GM19438 (cell line): ENCODE measurements at regions not wholly inside any gene's neighbourhood (a gene's known extent, or its start where the extent isn't known, plus 50 kb on each side); places are given as distances from the start of the nearest gene placed in this dataset.

Experiments used
- ATAC-seq: cut with Tn5 transposase; IDR thresholded peaks from one replicate; pipeline ENCODE4 v1.9.1; 2021; ENCODE audit warnings: low read depth; ENCODE audit not compliant: unreplicated experiment

DNA sequence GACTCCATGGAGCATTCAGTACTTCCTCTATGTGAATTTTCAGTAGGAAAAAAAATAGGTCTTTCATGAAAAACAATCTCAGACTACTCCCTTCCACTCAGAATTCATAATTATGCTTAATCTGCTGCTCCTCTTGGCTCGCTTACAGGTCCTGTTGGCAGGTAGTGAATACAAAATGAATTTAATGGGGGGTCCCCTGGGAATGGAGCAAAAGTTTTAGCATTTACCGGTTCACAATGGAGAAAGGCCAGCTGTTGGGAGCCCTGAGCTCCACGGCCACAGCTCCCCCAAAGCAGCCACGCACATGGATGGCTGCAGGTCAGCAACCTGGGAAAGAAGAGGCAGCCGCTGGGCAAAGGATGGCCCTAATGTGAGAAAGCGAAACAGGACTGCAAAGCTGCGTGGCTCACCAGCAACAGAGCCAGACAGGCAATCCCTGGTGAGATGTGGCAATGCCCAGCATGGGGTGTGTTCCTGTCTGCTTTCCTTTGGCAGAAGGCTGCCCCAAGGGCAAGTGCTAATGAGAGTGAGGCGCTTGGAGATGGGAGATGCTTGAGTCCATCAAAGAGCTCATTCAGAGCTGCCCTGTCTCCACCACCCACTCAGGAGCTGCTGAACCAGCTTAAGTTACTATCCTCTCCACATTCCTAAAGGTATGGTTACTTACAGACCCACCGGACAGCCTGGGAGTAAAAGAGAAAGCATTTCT lies 447.4 kb downstream of the EPHA4 start:
- ATAC-seq = no peak

DNA sequence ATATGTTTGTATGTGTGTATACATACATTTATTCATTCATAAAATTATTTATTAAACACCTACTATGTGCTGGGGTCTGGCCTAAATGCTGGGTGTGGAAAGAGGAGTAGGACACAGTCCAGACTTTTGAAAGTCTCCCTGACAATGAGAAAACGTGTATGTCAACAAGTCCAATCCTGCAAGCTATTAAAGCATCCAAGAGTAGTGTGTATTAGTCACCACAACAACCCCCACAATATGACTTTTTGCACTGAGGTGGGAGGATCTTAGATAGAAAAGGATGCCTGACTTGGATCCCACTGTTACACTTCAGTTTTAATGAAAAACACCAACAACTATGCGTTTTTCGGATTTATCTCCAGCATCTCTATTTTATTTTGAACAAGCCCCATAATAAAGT lies 446.4 kb downstream of the EPHA4 start:
- ATAC-seq = no peak

DNA sequence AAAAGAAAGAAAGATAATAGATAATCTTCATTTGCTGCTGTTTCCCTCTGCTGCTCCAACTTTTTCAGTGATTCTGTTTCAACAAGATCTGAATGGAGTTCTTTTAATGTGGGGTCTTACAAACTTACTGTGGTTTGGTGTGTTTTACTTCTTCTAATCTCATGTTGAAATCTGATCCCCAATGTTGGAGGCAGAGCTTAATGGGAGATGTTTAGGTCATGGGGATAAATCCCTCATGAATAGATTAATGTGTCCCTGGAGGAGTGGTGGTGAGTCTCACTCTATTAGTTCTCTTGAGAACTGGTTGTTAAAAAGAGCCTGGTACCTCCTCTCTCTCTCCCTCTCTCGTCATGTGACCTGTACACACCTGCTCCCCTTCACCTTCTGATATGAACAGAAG lies 442.4 kb downstream of the EPHA4 start:
- ATAC-seq = no peak

DNA sequence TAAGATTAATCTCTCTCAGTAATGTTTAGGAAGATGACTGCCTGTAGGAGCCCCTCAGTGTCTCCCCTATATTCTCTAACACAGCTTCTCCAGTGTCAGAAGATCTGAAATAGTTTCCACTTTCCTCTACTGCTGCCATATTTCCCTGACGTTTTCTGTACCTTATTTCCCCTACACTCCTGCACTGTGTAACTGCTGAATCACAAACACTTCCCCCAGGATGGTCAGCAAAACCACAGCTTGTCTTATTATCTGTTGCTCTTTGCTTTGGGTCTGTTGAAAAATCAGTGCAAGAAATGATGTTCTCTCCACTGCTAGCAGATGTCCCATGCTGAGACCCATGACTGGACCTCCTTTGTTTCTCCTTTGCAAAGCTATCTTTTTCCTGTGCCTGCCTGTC lies 441.7 kb downstream of the EPHA4 start:
- no peak for ATAC-seq

GRCh38 chr2:221133941-221134340 lies 438.2 kb downstream of the EPHA4 start:
- no peak for ATAC-seq

DNA sequence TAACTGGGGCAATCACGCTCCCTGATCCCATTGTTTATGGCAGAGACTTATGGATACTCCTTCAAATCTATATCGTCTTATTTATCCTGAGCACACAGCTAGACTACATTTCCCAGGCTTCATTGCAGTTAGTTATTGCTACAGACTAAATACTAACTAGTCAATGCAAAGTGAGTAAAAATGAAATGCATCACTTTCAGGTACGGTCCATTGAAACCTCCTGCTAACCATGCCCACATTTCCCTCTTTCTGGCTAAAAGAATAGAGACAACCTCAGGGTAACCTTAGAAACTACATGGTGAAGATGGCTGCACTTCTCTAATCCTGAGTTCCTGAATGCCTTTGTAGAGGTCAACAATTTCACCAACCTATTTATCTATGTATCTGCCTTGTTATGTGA lies 437.4 kb downstream of the EPHA4 start:
- no peak for ATAC-seq

DNA sequence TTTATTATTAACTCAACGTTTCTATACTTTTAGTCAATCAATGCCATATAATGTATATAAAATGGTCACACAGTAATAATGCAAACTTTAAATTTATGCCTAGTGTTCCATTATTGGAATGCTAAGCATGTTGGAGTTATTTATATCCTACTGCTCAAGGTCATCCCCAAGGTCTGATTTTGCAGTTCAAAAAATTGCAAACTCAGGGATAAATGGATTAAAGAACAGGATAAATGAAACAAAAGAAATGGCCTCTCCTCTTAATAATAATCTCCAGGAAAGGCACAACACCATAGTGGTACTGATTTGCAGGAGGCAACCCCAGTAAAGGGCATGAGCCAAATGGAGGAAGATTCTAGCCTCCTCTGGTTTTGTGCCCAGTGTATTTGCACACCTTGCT lies 436.4 kb downstream of the EPHA4 start:
- no peak for ATAC-seq

- ATAC-seq = no peak
Observed at GRCh38 chr2:221137385-221137784, 434.7 kb downstream of the EPHA4 start.

DNA sequence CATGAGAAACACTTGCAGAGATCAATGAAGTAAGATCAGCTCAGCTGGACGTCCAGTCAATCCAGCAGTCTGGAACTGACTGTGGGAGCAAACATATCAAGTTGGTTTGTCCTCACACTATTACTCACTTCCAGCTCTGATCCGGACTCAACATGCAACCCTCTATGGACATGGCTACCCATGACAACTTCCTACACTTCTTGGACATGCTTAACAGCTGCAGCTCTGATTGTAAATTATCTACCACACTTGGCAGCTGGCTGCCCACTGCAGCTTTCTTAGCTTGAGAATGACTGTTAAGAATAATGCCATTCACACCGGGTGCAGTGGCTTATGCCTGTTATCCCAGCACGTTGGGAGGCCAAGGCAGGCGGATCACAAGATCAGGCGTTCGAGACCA lies 429.8 kb downstream of the EPHA4 start:
- no peak for ATAC-seq

DNA sequence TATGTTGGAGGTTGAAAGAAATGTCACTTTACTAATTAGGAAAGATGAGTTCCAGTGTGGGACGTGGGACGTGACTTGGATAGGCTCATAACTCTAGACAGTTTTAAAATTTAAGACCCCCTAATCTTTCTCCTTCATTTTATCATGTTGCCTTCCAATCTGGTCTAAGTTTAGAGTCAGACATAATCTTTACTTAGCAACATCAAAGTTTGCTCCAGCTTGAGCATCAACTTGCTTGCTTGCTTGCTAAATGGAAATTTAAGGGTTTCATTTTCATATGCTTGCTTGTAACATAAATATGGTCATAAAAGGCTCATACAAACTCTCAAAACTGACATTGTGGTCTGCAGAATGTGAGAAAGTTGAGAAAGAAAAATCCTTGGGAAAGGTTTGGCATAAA lies 428.9 kb downstream of the EPHA4 start:
- no peak for ATAC-seq

DNA sequence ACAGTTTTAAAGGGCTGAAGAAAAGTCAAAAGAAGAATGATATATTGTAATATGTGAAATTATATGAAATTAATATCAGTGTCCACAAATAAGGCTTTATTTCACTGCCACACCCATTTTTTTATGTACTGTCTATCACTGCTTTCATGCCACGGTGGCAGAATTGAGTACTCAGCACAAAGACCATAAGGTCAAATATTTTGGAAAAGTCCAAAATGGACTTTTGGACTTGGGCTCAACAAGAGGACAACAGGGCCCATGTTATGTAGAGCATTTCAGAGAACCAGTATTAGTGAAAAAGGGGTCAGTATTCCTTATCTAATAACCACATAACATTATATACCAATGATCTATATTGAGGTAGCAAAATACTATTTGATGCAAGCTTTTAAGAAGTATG lies 427.2 kb downstream of the EPHA4 start:
- ATAC-seq = no peak

GRCh38 chr2:221145396-221145795 lies 426.7 kb downstream of the EPHA4 start:
- ATAC-seq = no peak

DNA sequence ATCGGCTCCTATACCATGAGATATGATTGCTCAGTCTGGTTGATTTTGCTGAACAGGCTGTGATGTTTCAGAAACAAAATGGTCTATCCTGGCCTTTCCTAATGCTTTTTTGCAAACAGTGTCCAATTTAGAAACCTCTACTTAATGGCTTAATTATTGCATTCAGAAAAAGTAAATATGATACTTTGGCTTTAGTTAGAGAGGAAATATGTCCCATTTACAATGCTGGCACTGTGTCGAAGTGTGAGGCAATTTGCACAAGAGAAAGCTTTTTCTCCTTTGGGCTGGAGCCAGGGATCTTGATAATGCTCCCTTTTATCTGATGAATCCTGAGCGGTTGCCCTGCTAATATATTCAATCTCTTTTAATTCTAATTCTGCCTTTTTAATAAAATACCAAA lies 418.9 kb downstream of the EPHA4 start:
- no peak for ATAC-seq

GRCh38 chr2:221154176-221154575 lies 417.9 kb downstream of the EPHA4 start:
- ATAC-seq = no peak

DNA sequence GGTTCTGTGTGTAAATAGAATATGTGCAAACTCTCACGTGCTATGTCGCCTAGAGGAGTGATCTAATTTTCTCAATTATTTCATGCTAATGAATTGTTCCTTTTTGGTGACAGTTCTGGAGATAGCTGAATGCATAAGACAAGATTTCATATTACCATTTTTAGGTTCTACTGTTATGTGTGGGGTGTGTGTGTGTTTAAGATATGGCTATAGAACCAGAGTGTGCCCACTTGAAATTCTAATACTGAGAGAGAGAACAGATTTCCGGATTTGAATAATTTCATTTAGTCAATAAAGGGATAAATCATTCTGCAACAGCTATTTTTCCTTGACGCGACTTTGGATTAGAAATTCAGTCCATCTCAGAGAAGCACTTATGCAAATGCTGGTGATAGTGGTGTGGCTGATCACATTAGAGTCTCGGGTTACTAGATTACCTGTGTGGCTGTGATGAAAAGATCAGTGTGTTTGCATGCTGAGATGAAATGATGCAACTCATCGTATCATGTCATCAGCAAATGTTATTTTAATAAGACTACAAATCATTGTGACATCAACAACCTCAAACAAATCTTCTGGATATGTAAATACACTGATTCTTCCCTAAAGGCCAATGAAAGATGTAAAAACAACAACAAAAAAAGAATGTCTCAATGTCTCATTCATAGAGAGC lies 415.9 kb downstream of the EPHA4 start:
- no peak for ATAC-seq

DNA sequence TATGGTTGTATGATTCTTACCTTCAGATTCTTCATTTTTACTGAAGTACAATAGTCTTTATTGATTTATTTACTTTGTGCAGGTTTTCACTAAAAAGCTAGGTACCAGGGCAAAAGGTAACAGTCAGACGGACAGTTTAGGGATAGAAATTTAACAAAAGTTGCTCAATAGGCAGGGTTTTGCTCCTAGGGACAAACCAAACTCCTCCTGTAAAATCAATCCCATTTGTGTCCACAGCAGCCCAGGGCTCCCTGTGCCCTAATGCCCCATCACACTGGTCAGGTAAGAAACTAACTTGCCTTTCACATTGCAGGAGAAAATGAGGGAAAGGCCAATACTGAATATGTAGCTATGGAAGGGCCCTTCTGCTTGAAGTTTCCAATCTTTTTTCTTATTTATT lies 410.9 kb downstream of the EPHA4 start:
- ATAC-seq = no peak

GRCh38 chr2:221166292-221166691 lies 405.8 kb downstream of the EPHA4 start:
- ATAC-seq = no peak

GRCh38 chr2:221167561-221167960 lies 404.5 kb downstream of the EPHA4 start:
- ATAC-seq = no peak

- ATAC-seq = no peak
Observed at GRCh38 chr2:221169724-221170123, 402.4 kb downstream of the EPHA4 start.

DNA sequence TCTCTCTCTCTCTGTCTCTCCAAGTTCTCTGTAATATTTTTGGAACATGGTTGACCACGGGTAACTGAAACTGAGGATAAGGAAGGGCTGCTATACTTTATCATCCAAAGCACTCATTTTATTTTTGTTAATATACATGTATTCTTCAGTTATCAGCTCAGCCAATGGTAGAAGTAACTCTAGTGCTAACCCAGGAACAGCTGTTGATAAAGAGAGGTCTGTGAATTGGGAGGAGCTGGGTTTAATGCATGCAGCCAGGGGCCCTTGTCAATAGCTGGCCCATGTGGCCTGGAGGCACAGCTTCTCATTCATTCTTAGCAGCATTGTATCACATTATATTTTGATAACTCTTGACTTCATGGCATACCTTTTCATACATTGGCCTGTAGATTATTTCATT lies 401.6 kb downstream of the EPHA4 start:
- ATAC-seq = no peak

- ATAC-seq = no peak
Observed at GRCh38 chr2:221176667-221177066, 395.4 kb downstream of the EPHA4 start.

DNA sequence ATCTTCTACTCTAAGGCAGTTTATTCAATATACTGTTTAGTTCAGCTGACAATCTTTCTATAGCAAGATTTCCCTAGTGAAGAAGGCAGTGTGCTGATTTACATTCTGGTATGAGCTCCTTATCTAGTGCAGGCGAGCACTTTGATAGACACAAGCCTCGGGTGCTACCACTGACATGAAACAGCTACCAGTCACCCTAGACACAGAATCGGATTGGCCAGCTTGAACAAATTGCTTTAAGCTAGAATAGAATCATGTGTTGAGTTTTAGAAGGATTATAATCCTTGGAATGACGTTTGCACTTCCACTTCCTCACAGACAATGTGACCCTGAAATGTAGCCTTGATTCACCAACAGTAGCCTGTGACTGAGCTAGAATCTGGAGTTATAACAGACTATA lies 394.0 kb downstream of the EPHA4 start:
- no peak for ATAC-seq
